Coronary artery (tissue), 2 donors: ENCODE measurements at regions not wholly inside any gene's neighbourhood (a gene's known extent, or its start where the extent isn't known, plus 50 kb on each side); places are given as distances from the start of the nearest gene placed in this dataset.
A peak's percentile ranks its signal among the peaks of the same experiment; 100 is the strongest.

ENCODE experiments used
- DNase-seq: peaks from one replicate; pipeline ENCODE4 v3.0.0-alpha.2; 2017; ENCODE audit warnings: low spot score
- H3K27ac ChIP-seq, 2 donors: fragments of 200-600 bp; sonication (generic); one replicate each; pipeline ENCODE4 v1.5.1; 2016 to 2019
- H3K4me3 ChIP-seq: fragments of 200-600 bp; sonication (generic); 2 replicates; pipeline ENCODE4 v1.5.1; 2016; ENCODE audit warnings: mild to moderate bottlenecking, moderate library complexity
- CTCF ChIP-seq: fragments of 200-600 bp; sonication (generic); IDR thresholded peaks from one replicate; pipeline ENCODE4 v1.5.1; 2019; ENCODE audit warnings: antibody characterized with exemption

GRCh38 chr16:73233846-73234424 lies 186.0 kb upstream of the ZFHX3 start:
- H3K27ac ChIP-seq, result peak overlapping the region in 1 of 2 donors; percentile 23
- peak overlapping the region; percentile 65 for H3K4me3 ChIP-seq
- no peak for TF ChIP-seq CTCF
- DNase-seq, result no peak

DNA sequence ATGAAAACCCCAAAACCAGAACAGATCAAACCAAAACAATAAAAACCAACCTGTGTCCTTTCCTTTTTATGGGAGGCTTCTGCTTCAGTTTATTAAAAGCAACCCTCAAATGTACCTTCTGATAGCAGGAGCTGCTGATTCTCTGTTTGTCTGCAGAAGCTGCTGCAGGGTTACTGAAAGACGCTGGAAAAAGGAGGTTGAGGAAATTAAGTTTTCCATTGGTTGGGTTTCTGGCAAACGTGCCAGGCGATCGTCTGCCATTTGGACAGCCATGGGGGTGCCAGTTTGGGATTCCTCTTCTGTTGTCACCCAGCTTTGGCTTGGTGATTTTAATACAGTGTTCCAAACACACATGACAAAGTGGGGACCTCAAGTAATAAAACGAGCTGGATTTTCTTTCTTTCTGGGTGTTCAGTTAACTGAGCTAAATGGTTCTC lies 185.4 kb upstream of the ZFHX3 start:
- Histone ChIP-seq H3K27ac (no peak overlapping the region), H3K4me3 (peak overlapping the region; percentile 65)
- DNase-seq, result no peak
- no peak for TF ChIP-seq CTCF

- peak; percentile 78 for DNase-seq
- H3K27ac ChIP-seq, result no peak overlapping the region
These were observed 184.8 kb upstream of the ZFHX3 start for GRCh38 chr16:73232555-73233328.

DNA sequence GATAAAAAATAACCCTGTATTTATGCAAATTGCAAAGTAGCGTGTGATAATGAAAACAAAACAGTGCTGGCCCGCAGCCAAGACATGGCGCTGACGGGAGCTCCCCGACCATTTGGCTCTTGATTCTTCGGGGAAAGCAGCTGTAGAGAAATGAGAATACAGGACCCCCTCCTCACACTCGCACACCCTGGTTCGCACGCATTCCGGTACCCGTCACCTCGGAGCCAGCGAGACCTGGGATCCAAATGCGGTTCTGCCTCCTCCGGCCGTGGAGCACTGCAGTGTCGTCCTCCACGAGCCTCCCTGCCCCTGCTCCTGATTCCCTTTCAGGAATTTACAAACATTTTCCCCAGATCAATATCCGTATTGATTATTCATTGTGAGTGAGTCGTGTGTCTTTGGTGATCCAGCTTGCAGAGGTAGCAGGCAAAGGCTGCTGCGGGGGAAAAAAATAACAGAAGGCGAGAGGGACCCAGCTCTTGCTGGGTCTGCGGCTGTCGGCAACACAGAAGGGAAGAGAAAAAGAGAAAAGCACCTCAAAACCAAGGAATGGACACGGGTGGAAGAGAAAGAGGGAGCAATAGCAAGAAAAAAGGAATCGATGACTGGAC lies 184.1 kb upstream of the ZFHX3 start:
- H3K4me3 ChIP-seq, result peak overlapping the region; percentile 65
- DNase-seq, result no peak
- TF ChIP-seq CTCF, result no peak
- no peak overlapping the region for H3K27ac ChIP-seq

More at GRCh38 chr16:73232555-73233328, 184.8 kb upstream of the ZFHX3 start:
- H3K4me3 ChIP-seq, result peak overlapping the region; percentile 65
- no peak for TF ChIP-seq CTCF

- no peak overlapping the region for H3K4me3 ChIP-seq
- TF ChIP-seq CTCF, result no peak
- no peak for DNase-seq
- no peak overlapping the region for H3K27ac ChIP-seq
These were observed 183.5 kb upstream of the ZFHX3 start for GRCh38 chr16:73231379-73231778.

GRCh38 chr16:73230651-73231050 lies 182.7 kb upstream of the ZFHX3 start:
- TF ChIP-seq CTCF, result no peak
- Histone ChIP-seq H3K4me3 (no peak overlapping the region), H3K27ac (no peak overlapping the region)
- no peak for DNase-seq
